ENCODE measurements at regions not wholly inside any gene's neighbourhood (a gene's known extent, or its start where the extent isn't known, plus 50 kb on each side); places are given as distances from the start of the nearest gene placed in this dataset.

GRCh38 chr12:19657732-19658130 lies 218.4 kb downstream of the AEBP2 start:
- DNase-seq (ENCODE audit: low read depth) = no peak
- H3K4me3 ChIP-seq (ENCODE audit: low read depth, low read length) = no peak overlapping the region
- TF ChIP-seq, protein P1, sequence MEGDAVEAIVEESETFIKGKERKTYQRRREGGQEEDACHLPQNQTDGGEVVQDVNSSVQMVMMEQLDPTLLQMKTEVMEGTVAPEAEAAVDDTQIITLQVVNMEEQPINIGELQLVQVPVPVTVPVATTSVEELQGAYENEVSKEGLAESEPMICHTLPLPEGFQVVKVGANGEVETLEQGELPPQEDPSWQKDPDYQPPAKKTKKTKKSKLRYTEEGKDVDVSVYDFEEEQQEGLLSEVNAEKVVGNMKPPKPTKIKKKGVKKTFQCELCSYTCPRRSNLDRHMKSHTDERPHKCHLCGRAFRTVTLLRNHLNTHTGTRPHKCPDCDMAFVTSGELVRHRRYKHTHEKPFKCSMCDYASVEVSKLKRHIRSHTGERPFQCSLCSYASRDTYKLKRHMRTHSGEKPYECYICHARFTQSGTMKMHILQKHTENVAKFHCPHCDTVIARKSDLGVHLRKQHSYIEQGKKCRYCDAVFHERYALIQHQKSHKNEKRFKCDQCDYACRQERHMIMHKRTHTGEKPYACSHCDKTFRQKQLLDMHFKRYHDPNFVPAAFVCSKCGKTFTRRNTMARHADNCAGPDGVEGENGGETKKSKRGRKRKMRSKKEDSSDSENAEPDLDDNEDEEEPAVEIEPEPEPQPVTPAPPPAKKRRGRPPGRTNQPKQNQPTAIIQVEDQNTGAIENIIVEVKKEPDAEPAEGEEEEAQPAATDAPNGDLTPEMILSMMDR (IDR thresholded peaks at IDR 0.05; ENCODE audit: insufficient read depth, low read length, poor library complexity, severe bottlenecking) = no peak
- H3K27me3 ChIP-seq (ENCODE audit: control insufficient read depth, insufficient read depth, low read length) = no peaks in the 10 kb centered on the region
- no peaks in the 10 kb centered on the region for H3K36me3 ChIP-seq (ENCODE audit: control insufficient read depth, insufficient read depth, low read length)

DNA sequence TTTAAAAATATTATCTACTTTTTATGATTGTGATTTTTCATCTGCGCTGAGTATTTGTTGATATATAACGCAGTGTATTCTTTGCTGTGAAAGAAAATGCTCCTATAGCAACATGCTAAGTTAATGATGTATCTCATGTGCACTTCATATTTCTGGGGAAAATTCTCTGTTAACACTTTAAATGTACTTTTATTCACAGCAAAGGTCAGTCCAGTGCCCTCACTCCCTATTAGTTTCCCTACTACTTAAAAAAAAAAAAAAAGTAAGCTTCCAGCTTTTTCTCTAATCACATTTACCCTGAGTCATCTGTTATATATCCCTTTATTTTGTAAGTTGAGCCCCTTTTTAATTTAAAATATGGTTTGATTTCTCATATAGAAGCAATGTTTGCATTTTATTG lies 219.8 kb downstream of the AEBP2 start:
- H3K4me3 ChIP-seq (ENCODE audit: low read depth, low read length) = no peak overlapping the region
- TF ChIP-seq, protein P1 (IDR thresholded peaks at IDR 0.05; ENCODE audit: insufficient read depth, low read length, poor library complexity, severe bottlenecking) = no peak
- DNase-seq (ENCODE audit: low read depth) = no peak
- no peaks in the 10 kb centered on the region for H3K36me3 ChIP-seq (ENCODE audit: control insufficient read depth, insufficient read depth, low read length)
- no peaks in the 10 kb centered on the region for H3K27me3 ChIP-seq (ENCODE audit: control insufficient read depth, insufficient read depth, low read length)

DNA sequence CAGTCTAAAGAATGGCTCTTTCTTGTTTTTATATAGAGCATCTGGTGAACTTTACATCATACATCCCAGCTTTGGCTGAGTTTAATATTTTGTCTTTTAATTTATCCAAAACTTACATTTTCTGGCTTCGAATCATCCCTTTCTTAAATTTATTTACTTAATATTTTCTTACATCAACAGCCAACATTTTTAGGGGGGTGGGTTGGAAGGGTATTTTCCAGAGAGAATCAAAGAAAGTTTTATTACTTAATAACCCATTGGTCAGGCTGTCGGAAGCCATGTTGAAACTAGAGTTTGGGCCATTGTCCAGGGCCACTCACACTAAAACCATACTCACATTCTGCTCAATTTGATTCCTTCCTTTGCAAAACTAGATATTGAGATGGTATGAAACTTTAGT lies 220.2 kb downstream of the AEBP2 start:
- H3K36me3 ChIP-seq (ENCODE audit: control insufficient read depth, insufficient read depth, low read length) = no peaks in the 10 kb centered on the region
- TF ChIP-seq, protein P1 (IDR thresholded peaks at IDR 0.05; ENCODE audit: insufficient read depth, low read length, poor library complexity, severe bottlenecking) = no peak
- no peak for DNase-seq (ENCODE audit: low read depth)

GRCh38 chr12:19665121-19665900 lies 226.0 kb downstream of the AEBP2 start:
- TF ChIP-seq, protein P1 (IDR thresholded peaks at IDR 0.05; ENCODE audit: insufficient read depth, low read length, poor library complexity, severe bottlenecking) = no peak
- Histone ChIP-seq H3K36me3 (ENCODE audit: control insufficient read depth, insufficient read depth, low read length) (no peaks in the 10 kb centered on the region), H3K27me3 (ENCODE audit: control insufficient read depth, insufficient read depth, low read length) (no peaks in the 10 kb centered on the region), H3K4me3 (ENCODE audit: low read depth, low read length) (no peak overlapping the region)
- DNase-seq (ENCODE audit: low read depth) = no peak

More for the DNA sequence above, 220.2 kb downstream of the AEBP2 start:
- Histone ChIP-seq H3K4me3 (ENCODE audit: low read depth, low read length) (no peak overlapping the region), H3K27me3 (ENCODE audit: control insufficient read depth, insufficient read depth, low read length) (no peaks in the 10 kb centered on the region)

- DNase-seq (ENCODE audit: low read depth) = no peak
- no peak overlapping the region for H3K4me3 ChIP-seq (ENCODE audit: low read depth, low read length)
- TF ChIP-seq, protein P1 (IDR thresholded peaks at IDR 0.05; ENCODE audit: insufficient read depth, low read length, poor library complexity, severe bottlenecking) = no peak
- H3K27me3 ChIP-seq (ENCODE audit: control insufficient read depth, insufficient read depth, low read length) = no peaks in the 10 kb centered on the region
- no peaks in the 10 kb centered on the region for H3K36me3 ChIP-seq (ENCODE audit: control insufficient read depth, insufficient read depth, low read length)
These were observed 226.8 kb downstream of the AEBP2 start for GRCh38 chr12:19666070-19666469.

DNA sequence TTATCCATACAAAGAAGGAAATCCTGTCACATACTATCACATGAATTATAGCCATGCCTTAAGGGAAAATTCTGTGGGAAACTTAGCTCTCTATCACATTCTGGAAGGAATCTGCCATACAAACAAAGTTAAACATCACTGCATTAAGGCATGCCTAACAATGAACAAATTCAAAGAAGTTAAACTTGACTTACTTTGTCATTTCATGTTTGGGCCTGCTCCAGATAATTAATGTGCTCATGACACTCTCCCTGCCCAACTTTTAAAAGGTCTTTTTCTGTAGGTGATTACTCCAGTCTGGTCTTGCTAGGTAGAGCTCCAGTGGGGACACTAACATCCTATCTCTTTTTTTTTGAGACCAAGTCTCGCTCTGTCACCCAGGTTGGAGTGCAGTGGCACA lies 230.5 kb downstream of the AEBP2 start:
- Histone ChIP-seq H3K4me3 (ENCODE audit: low read depth, low read length) (no peak overlapping the region), H3K27me3 (ENCODE audit: control insufficient read depth, insufficient read depth, low read length) (no peaks in the 10 kb centered on the region), H3K36me3 (ENCODE audit: control insufficient read depth, insufficient read depth, low read length) (no peaks in the 10 kb centered on the region)
- no peak for DNase-seq (ENCODE audit: low read depth)
- TF ChIP-seq, protein P1 (IDR thresholded peaks at IDR 0.05; ENCODE audit: insufficient read depth, low read length, poor library complexity, severe bottlenecking) = no peak

All from kidney epithelial cell (primary cell).